GM19035 (cell line): ENCODE measurements at regions not wholly inside any gene's neighbourhood (a gene's known extent, or its start where the extent isn't known, plus 50 kb on each side); places are given as distances from the start of the nearest gene placed in this dataset.

Source experiments
- ATAC-seq: cut with Tn5 transposase; IDR thresholded peaks from one replicate; pipeline ENCODE4 v1.9.1; 2021; ENCODE audit not compliant: unreplicated experiment

DNA sequence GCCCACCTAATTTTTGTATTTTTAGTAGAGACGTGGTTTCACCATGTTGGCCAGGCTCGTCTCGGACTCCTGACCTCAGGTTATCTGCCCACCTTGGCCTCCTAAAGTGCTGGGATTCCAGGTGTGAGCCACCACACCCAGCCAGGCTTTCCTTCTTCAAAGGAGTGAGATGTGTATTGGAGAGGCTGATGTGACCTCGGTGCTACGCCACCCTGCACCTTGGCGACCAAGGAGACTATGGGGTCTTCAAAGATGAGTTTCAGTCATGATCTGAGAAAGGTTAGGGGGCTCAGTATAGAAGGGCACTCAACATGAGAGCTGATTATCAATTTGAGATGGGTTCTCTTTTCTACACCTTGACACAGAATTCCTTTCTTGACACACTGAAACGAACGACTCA lies 284.2 kb upstream of the WWC1 start:
- ATAC-seq: no peak

DNA sequence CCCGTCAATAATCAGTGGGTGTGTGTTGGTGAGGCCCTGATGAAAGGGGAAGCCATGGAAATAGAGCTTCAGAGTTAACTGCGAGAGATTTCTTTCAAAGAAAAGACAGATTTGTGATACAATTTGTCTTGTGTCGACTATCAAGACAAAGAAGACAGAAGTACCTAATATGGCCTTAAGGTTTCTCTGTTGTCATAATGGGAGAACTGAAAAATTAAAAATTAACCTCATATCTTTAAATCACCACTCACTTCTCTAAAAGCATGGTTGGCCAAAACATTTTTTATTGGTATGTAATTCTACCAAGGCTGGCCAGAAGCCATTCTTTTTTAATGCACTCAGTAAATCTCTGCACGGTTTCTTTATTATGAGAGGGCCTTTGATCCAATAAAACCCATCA lies 282.9 kb upstream of the WWC1 start:
- ATAC-seq: no peak

DNA sequence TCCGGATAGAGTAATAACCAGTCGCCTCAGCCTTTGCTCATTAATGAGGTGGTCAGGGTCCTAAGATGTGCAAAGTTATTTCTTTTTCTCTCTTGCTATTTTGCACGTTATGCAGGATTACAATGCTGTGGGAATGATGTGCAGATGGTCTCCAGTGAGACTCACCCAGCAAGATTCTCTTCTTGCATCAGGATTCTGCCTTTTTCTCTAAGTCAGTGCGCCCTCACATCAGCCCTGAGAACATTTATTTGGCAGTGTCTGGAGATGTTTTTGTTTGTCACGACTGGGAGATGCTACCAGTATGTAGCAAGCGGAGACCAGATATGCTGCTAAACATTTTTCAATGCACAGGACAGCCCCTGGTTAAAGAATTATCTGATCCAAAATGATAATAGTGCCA lies 280.3 kb upstream of the WWC1 start:
- ATAC-seq: no peak

DNA sequence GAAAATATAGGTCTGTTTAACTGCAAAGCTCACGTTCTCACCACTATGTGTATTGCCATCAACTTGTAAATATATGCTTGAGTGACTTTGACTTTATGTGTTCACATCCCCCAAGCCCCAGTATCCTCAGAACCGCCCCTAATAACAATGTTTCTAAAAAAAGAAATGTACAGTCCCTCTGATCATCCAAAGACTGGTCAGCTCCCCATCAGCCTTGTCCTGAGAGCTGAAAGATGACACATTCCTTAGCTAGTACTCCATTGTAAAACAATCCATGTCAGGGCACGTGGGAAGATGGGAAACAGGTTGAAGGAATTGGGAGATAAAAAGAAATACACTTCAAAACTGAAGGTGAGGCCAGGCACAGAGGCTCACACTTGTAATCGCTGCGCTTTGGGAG lies 279.4 kb upstream of the WWC1 start:
- no peak for ATAC-seq

DNA sequence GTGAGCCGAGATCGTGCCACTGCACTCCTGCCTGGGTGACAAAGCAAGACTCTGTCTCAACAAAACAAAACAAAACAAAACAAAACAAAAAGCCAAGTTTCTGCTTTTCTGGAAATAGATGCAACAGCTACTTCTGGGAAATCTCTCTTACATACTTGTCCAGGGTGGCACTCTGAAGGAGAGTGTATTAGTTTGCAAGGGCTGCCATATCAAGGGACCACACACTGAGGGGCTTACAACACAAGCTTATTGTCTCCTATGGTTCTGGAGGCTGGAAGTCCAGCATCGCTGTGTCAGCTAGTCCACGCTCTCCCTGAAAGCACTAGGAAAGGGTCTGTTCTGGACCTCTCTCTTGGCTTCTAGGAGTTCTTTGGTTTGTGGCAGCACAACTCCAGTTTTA lies 277.9 kb upstream of the WWC1 start:
- no peak for ATAC-seq

DNA sequence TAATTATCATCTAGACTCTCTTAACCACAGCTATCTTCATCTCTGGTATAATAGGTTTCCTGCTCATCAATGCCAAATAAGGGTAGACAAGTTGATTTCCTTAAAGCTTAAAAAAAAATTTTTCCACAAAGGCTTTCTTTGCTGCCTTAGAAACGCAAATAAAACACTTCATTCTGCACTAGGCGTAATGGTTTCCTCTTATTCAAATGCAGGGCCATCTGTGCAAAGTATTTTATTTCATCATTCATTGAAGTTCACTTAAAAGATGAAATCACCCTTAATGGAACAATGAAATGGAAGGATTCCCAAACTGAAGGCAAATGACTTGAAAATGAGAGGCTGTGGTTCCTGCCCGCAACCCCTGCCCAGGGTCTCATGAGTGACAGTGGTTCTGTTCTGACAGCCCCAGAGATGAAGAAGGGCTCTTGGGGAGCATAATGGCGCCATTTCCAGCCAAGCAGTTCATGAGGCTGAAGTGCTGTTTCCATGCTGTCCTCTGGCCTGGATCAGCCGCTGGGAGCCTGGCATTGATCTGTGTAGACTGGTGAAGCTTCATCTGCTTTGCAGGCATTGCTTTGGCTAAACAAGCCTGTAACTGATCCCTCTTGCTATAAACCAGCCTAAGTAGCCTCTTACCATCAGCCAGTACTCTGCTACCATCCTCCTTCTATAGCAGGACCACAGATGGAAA lies 276.9 kb upstream of the WWC1 start:
- no peak for ATAC-seq

DNA sequence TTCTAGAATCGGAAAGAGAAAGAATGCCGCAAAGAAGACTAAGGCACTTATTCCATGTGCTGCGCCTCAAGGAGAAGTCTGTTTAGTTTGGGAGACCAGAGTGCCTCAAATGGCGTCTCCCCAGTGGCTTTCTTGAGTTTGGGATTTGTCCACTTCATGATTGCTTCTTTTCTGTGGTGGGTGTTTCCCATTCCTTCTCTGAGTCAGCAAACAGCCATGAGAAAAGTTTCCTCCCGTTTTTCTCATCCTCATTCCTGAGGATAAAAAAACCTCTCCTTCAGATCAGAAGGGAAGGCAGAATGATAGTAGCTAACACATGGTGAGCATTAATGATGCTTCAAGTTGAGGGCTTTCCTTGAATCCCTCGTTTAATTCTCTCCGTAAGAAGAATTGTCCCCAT lies 275.9 kb upstream of the WWC1 start:
- ATAC-seq: no peak

DNA sequence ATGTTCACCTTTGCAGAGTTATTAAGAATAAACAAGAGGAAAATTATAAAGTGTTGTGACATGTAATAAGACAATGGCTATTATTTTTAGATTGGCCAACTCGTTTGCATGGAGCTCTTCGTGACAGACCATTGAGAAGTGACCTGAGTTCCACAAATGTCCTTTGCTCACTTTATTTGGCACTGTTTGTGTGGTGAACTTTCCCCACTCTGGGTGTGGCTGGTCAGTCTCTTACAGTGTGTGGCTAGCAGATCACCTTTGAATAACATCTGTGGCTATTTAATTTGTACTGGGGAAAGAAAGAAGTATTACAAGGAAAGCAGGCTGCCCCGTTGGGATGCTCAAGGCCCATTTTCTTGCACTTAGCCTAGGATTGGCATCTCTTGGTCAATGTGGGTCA lies 274.1 kb upstream of the WWC1 start:
- no peak for ATAC-seq

DNA sequence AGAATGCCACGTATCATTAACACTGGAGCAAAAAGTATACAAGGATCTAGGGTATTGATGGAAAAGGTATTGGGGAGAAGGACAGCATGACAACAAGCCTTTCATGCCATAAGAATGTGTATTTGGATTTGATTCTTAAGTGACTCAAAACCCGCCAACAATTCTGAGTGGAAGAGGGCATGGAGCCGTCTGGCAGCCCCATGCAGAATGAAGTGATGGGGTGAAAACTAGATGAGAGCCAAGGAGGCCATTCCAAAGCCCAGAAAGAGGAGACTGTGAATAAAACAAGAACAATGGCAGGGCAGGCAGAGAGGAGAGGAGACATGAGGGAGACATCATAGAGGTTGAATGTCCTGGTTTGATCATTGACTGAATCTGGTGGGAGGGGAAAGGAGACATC lies 272.3 kb upstream of the WWC1 start:
- ATAC-seq: no peak

DNA sequence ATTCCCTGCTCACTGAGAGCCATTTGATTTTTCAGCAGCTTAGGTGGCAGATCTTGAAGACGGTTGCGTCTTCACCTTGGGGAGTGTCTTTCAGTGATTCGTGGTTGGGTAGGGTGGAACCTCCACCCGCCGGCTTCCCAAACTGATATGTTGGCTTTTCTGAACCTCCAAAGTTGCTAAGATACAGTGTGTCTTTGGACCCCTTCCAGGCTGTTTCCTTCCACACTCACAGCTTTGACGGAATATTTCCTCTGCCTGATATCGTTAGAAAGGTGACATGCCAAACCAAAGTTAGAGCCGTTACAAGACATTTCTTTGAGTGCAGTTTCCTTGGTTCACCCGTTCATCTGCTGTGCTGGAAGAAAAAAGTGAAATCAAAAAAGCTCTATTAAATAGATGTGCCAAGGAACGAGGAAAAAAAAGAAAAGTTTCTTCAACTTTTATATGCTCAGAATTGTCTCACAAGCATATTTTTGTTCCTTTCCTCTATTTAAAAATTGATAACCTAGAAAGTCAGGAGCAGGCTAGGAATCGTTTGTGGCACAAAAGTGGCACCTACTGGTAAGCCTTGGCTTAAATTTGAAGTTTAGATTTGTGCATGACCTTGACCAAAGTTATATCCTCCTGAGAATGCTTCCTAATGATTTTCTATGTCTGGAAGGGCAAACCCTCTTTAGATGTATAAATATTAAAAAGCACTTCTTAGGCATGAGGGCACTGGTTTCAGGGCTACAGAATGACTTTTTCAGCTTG lies 270.7 kb upstream of the WWC1 start:
- ATAC-seq: no peak

DNA sequence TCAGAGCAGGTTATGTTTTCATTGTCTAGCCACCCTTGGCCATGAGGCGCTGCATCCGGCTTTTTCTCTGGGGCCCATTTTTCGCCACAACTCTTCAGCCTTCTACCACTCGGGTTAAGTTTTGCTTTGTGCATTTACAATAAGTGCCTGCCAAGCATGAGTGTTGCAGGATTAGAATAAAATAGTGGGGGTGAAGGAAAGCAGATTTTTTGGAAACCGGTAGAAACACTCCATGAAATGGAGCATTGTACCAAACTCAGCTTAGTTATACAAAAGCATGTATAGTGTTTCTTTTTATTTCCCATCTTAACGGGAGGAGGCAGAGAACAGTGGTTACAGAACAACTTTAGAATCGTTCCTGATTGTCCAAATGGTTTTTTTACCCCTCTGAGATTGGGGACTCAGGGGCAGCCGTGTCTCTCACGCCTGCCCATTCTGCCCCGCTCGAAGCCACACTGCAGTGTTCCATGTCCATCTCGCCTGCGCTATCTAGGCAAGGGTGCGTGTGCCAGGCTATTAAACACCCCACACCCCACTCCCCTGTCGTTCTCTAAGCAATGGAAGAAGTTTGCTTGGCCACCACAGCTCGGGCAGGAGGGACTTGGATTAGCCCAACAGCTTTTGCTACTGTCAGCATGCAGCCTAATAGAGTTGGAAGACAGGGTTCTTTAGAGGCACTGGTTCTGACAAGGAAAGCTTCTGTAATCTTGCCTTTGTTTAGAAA lies 268.8 kb upstream of the WWC1 start:
- no peak for ATAC-seq

DNA sequence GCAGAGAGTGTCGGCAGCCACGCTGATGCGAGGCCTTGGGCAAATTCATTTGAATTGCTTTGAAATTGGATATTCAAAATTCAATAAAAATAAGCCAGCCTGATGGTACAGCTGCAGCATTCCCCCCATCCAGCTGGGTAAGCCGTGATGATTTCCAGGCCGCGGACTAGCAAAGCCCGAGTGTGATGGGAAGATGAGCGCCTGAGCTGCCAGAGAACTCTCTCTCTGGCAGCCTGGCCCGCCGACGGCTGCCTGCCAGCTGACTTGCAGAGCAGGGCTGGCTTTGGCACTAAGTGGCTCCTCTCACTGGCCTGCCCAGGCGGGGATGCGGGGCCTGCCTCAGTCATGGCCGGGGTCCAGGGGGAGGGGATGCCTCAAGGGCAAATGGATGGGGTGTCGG lies 268.3 kb upstream of the WWC1 start:
- ATAC-seq: no peak

DNA sequence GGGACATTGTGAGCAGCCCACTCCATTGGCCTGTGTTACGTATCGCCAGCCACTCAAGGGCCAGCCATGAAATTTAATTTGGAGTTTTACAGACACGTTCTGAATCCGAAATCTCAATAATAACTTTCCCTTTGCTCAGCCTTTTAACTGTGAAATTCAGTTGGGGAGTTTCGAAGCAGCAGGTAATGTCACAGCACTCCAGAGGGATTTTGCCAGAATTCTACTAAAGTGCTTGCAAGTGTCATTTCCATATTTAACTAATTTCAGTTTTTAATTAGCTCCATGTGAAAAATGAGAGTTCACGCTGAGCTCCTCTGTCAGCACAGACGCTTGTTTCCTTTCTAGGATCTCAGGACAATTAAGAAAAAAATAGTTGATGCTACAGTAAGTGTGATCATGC lies 267.1 kb upstream of the WWC1 start:
- ATAC-seq: no peak

DNA sequence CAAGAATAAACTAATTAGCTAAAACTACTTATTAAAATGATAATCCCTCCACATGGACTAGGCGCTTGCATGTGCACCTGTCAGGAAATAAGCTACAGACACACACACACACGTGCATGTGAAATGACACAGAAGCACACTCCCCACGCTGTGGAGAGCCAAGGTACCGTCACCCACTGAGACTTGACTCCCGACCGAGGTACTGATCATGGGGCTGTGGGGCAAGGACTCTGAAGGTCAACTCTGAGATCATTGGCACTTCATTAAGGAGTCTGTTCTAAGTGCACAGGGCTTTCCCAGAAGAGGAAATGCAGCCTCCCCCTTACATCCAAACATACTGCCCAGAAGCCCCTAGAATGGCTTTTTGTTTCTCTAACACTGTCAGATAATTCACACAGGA lies 264.4 kb upstream of the WWC1 start:
- ATAC-seq: no peak

DNA sequence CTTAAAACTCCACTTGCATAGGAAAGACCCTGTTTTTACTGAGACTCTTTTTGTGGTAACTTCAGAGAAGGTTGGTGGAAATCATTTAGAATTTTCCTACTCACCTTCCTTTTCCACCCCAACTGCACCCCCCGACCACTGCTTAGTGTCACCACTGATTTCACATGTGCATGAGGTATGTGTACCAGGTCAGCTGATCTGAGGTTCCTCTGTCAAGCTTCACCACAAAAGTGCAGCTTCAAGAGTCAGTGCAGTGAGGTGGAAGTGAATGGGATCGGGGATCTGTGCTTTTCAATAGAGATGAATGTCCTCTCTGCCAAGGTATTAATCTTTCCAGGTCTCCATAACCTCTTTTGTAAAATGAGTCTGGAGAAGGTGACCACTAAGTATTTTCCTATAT lies 260.5 kb upstream of the WWC1 start:
- no peak for ATAC-seq

DNA sequence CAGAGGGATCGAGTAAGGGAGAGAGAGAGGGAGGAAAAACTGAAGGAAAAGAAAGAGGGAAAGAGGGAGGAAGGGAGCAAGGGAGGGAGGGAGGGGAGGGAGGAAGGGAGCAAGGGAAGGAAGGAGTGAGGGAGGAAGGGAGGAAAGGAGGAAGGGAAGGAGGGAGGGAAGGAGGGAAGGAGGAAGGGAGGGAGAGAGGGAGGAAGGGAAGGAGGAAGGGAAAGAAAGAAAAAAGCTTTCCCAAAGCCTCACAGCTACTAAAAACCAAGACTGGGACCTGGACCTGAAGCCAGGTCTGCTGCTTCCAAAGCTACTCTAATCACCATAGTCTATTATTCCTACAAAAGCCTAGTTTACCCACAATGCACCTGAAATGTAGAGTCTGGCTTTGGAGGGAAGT lies 259.8 kb upstream of the WWC1 start:
- no peak for ATAC-seq

DNA sequence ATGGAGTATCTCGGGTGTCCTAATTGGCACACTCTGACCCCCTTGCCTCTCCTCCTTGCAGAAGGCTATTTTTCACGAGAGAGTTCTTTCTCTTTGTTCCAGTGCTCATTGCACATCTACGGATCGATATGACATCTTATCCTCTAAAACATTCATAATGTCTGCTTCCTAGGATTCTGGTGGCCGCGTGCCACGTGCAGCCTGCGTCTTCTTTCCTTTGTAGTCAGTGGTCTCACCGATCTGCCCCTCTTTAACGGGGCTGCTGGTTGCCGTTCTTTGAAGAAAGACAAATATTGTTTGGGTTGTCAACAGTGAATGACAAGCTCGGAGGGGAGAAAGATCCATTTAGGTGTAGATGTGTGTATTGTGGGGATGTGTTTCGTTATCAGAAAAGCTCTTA lies 252.4 kb upstream of the WWC1 start:
- no peak for ATAC-seq

DNA sequence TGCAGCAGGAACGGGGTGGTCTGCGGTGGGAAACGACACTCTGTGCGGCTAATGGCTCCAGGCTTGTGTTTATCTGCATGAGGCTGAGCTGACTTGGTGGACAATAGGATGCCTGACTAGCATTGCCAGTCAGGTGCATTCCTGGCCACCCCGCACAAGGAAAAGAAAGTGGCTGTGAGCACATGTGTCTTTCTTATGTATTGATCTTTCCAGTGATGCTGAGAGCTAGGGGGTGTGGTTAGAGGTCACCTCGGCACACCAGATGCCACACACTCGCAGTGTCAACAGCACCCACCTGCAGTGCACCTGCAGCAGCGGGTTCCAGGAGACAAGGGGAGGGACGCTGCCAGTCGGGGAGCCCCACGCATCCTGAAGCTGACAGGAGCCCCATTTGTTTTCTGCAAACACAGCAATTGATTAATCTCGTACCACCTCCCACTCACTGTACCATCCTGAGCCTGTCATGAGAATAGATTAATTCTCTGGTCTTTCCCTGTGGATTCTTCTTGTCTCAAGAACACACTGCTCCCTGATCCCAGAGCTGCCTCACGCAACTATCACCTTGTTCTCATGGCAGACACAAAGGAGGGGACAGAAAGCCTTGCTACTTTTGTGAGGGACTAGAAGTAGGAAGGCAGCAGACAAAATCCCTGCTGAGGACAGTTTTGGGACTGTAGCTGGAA lies 251.7 kb upstream of the WWC1 start:
- no peak for ATAC-seq

DNA sequence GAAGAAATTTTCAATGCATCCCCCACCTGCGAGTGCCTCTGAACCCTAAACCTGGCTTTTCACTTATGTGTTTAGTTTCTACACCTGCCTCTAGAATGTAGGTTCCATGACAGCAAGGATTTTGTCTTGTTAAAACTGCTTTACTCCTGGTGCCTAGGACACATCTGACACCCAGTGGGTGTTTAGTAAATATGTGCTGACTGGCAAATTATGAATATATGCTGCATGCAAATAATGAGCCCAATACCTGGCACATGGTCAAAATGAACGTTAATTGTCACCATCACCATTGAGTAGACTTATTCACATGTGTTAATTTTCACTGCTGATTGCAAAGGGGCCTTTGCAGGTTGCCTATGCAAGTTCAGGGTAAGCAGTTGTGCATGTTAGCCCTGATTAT lies 249.9 kb upstream of the WWC1 start:
- no peak for ATAC-seq

DNA sequence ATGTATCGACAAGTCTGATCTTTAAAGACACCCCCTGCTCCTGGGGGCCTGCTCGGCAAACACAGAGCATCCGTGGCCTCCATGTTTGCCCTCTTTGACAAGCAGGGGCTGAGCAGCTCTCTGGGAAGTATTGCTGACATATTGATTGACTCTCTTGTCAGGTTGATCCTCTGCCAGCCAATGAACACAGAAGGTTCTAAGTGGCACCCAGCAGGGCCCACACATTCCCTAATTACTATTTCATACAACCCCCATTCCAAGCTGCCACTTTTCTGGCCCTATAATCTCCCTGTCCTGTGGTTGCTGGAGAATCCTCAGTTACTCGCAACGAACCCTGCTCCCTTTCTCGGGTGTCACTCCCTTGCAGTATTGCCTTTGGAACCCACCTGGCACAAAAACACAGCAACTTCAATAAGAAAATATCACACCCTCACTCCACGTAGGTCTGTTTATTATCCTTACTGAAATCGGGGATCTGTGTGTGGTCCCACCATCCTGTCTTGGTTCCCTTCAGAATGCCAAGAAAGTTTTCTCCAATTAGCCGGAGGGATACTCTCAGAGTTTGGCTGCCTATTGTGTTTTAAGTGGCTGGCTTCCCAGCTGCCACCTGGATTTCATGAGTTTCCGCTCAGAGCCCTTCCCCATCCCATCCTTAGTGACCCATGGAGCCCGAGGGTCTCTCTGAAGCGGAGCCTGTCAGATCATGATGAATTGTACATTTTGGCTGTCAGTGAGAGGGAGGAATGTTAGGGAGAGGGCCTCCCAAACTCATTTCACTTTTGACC lies 249.0 kb upstream of the WWC1 start:
- no peak for ATAC-seq

DNA sequence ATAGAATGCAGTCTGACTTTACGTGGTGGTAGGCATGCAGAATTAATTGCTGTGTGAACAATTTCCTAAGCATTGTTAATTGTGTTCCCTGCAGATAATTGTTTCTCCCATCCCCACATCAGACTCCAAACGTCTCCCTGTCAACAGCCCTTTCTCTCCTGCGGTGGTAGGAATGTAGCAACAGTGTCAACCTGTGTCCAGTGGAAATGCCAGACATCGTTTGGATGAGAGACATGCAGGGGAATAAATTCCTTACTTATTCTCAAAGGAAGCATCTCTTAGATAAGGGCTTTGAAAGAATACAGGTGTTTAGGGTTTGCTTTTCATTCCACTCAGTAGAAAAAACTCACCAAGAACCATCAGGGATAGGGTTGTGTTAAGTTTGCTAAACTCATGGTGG lies 245.3 kb upstream of the WWC1 start:
- ATAC-seq: no peak
